ENCODE measurements at regions not wholly inside any gene's neighbourhood (a gene's known extent, or its start where the extent isn't known, plus 50 kb on each side); places are given as distances from the start of the nearest gene placed in this dataset.

DNA sequence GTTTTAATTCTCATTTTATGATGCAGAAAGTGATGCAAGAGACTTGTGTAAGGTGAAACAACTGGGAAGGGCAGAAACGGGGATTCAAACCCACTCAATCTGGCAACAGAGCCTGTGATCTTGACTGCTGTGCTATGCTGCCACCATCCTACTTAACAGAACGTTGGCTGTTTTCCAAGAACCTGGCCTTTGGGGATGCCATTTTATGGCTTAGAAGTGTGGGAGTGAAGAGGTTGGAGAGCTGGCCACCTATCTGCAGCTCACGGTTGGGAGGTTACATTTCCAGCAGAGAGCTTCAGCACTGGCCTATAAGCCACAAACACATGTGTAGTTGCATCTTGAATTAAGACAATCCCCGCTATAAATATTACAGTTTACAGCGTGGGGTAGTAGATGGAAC lies 235.3 kb downstream of the PRDM2 start:
- no peak for TF ChIP-seq CREB1 (IDR thresholded peaks at IDR 0.05; ENCODE audit: low read depth)

DNA sequence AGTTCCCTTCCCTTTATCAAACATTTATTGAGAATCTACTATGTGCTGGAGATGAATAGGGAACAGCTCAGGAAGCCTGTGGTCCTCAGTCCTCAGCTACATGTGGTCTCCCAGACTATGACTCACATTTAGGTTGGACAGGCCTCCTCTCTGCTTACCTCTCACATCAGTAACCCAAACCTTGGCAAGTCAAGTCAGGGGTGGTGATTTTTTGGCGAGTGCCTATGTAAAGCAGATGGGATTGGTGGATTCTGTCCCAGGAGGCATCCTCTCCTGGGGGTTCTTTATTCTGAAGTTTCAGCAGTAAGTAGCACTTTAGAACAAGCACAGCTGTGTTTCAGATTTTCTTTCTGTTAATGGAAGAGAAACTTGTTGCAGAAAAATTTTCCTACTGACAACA lies 241.3 kb downstream of the PRDM2 start:
- TF ChIP-seq NFIC (IDR thresholded peaks at IDR 0.05): no peak
- TF ChIP-seq, protein P1, sequence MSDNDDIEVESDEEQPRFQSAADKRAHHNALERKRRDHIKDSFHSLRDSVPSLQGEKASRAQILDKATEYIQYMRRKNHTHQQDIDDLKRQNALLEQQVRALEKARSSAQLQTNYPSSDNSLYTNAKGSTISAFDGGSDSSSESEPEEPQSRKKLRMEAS (IDR thresholded peaks at IDR 0.05): no peak
- no peak for TF ChIP-seq TEAD4 (IDR thresholded peaks at IDR 0.05)
- no peak for TF ChIP-seq EGR1 (IDR thresholded peaks at IDR 0.05)
- TF ChIP-seq TAF1 (IDR thresholded peaks at IDR 0.05; ENCODE audit: low read depth): no peak
- TF ChIP-seq, protein P2, sequence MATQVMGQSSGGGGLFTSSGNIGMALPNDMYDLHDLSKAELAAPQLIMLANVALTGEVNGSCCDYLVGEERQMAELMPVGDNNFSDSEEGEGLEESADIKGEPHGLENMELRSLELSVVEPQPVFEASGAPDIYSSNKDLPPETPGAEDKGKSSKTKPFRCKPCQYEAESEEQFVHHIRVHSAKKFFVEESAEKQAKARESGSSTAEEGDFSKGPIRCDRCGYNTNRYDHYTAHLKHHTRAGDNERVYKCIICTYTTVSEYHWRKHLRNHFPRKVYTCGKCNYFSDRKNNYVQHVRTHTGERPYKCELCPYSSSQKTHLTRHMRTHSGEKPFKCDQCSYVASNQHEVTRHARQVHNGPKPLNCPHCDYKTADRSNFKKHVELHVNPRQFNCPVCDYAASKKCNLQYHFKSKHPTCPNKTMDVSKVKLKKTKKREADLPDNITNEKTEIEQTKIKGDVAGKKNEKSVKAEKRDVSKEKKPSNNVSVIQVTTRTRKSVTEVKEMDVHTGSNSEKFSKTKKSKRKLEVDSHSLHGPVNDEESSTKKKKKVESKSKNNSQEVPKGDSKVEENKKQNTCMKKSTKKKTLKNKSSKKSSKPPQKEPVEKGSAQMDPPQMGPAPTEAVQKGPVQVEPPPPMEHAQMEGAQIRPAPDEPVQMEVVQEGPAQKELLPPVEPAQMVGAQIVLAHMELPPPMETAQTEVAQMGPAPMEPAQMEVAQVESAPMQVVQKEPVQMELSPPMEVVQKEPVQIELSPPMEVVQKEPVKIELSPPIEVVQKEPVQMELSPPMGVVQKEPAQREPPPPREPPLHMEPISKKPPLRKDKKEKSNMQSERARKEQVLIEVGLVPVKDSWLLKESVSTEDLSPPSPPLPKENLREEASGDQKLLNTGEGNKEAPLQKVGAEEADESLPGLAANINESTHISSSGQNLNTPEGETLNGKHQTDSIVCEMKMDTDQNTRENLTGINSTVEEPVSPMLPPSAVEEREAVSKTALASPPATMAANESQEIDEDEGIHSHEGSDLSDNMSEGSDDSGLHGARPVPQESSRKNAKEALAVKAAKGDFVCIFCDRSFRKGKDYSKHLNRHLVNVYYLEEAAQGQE (IDR thresholded peaks at IDR 0.05; ENCODE audit: low read depth): no peak
- TF ChIP-seq, protein P3, sequence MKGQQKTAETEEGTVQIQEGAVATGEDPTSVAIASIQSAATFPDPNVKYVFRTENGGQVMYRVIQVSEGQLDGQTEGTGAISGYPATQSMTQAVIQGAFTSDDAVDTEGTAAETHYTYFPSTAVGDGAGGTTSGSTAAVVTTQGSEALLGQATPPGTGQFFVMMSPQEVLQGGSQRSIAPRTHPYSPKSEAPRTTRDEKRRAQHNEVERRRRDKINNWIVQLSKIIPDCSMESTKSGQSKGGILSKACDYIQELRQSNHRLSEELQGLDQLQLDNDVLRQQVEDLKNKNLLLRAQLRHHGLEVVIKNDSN (IDR thresholded peaks at IDR 0.05): no peak
- no peak for TF ChIP-seq TCF12 (IDR thresholded peaks at IDR 0.05; ENCODE audit: low read depth)
- TF ChIP-seq EP300 (IDR thresholded peaks at IDR 0.05; ENCODE audit: borderline replicate concordance): no peak
- TF ChIP-seq CREB1 (IDR thresholded peaks at IDR 0.05; ENCODE audit: low read depth): no peak
- TF ChIP-seq YY1 (IDR thresholded peaks at IDR 0.05; ENCODE audit: low read depth): no peak
- TF ChIP-seq RAD21 (IDR thresholded peaks at IDR 0.05; ENCODE audit: low read depth): no peak
- TF ChIP-seq FOXM1 (IDR thresholded peaks at IDR 0.05; ENCODE audit: borderline replicate concordance, low read depth): no peak
- TF ChIP-seq CEBPB (IDR thresholded peaks at IDR 0.05): no peak
- no peak for TF ChIP-seq ZBTB7A (IDR thresholded peaks at IDR 0.05; ENCODE audit: low read depth)

DNA sequence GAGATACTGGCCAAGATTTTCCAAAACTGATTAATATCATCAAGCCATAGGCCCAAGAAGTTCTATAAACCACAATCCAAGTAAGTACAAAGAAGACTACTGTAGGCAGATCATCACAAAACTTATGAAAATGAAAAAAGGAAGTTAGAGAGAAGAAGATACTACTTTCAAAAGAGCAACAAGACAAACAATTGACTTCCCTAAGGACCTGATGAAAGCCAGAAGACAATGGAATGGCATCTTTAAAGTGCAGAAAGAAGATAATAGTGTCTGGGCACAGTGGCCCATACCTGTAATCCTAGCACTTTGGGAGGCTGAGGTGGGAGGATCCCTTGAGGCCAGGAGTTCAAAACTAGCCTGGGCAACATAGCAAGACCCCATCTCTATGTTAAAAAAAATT lies 243.1 kb downstream of the PRDM2 start:
- TF ChIP-seq CREB1 (IDR thresholded peaks at IDR 0.05; ENCODE audit: low read depth) (no peak), RAD21 (IDR thresholded peaks at IDR 0.05; ENCODE audit: low read depth) (no peak), TEAD4 (IDR thresholded peaks at IDR 0.05) (no peak), FOXM1 (IDR thresholded peaks at IDR 0.05; ENCODE audit: borderline replicate concordance, low read depth) (no peak), ZBTB7A (IDR thresholded peaks at IDR 0.05; ENCODE audit: low read depth) (no peak), EP300 (IDR thresholded peaks at IDR 0.05; ENCODE audit: borderline replicate concordance) (no peak), TAF1 (IDR thresholded peaks at IDR 0.05; ENCODE audit: low read depth) (no peak), CEBPB (IDR thresholded peaks at IDR 0.05) (no peak), NFIC (IDR thresholded peaks at IDR 0.05) (no peak), EGR1 (IDR thresholded peaks at IDR 0.05) (no peak), YY1 (IDR thresholded peaks at IDR 0.05; ENCODE audit: low read depth) (no peak), TCF12 (IDR thresholded peaks at IDR 0.05; ENCODE audit: low read depth) (no peak)
- TF ChIP-seq, protein P2 (IDR thresholded peaks at IDR 0.05; ENCODE audit: low read depth): no peak
- TF ChIP-seq, protein P1 (IDR thresholded peaks at IDR 0.05): no peak
- TF ChIP-seq, protein P3 (IDR thresholded peaks at IDR 0.05): no peak

DNA sequence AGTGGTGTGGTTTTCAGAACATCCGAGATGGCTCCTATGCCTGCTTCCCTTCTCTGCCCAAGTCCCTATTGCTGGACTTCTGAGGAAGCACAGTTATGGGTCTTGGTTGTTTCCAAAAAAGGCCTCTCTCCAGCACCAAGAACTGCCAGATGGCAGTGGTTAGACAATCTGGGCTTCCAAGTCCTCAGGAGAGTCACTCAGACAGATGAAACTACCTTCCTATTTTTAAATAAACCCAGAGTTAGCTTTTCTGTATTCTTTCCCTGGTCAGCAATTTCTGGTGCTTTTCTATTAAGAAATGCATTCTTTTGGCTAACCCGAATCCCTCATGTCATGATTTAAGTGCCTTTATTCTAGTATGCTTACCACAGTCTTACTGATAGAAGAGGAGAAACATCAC lies 245.9 kb downstream of the PRDM2 start:
- TF ChIP-seq TCF12 (IDR thresholded peaks at IDR 0.05; ENCODE audit: low read depth) (no peak), TAF1 (IDR thresholded peaks at IDR 0.05; ENCODE audit: low read depth) (no peak)

DNA sequence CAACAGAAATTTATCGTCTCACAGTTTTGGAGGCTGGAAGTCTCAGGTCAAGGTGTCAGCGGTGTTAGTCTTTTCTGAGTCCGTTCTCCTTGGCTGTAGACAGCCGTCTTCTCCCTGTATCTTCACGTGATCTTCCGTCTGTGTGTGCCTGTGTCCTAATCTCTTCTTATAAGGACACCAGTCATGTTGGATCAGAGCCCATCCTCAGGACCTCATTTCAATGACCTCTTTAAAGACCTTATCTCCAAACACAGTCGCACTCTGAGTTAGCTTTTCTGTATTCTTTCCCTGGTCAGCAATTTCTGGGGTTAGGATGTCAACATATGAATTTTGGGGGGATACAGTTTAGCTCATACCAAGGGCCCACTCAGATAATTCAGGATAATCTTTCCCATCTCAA lies 247.7 kb downstream of the PRDM2 start:
- no peak for TF ChIP-seq ZBTB7A (IDR thresholded peaks at IDR 0.05; ENCODE audit: low read depth)
- no peak for TF ChIP-seq NFIC (IDR thresholded peaks at IDR 0.05)
- TF ChIP-seq TAF1 (IDR thresholded peaks at IDR 0.05; ENCODE audit: low read depth): no peak
- no peak for TF ChIP-seq EGR1 (IDR thresholded peaks at IDR 0.05)
- no peak for TF ChIP-seq TCF12 (IDR thresholded peaks at IDR 0.05; ENCODE audit: low read depth)
- TF ChIP-seq, protein P3 (IDR thresholded peaks at IDR 0.05): no peak
- no peak for TF ChIP-seq FOXM1 (IDR thresholded peaks at IDR 0.05; ENCODE audit: borderline replicate concordance, low read depth)
- no peak for TF ChIP-seq YY1 (IDR thresholded peaks at IDR 0.05; ENCODE audit: low read depth)
- TF ChIP-seq, protein P2 (IDR thresholded peaks at IDR 0.05; ENCODE audit: low read depth): no peak
- TF ChIP-seq EP300 (IDR thresholded peaks at IDR 0.05; ENCODE audit: borderline replicate concordance): no peak
- TF ChIP-seq, protein P1 (IDR thresholded peaks at IDR 0.05): no peak
- no peak for TF ChIP-seq RAD21 (IDR thresholded peaks at IDR 0.05; ENCODE audit: low read depth)
- TF ChIP-seq CEBPB (IDR thresholded peaks at IDR 0.05): no peak
- TF ChIP-seq TEAD4 (IDR thresholded peaks at IDR 0.05): no peak
- no peak for TF ChIP-seq CREB1 (IDR thresholded peaks at IDR 0.05; ENCODE audit: low read depth)
